Erythroblast (primary cell): ENCODE measurements at regions not wholly inside any gene's neighbourhood (a gene's known extent, or its start where the extent isn't known, plus 50 kb on each side); places are given as distances from the start of the nearest gene placed in this dataset.

Source experiments
- DNase-seq, 2 experiments: peaks; one replicate each; lab custom pipeline; 2025; lab: John Stamatoyannopoulos, UW
- GATA1 ChIP-seq: IDR thresholded peaks from 2 replicates; pipeline ENCODE4 v1.6.1; 2011; ENCODE audit warnings: low read depth, mild to moderate bottlenecking, control low read depth, low read length, moderate library complexity
- POLR2A ChIP-seq: IDR thresholded peaks from 2 replicates; pipeline ENCODE4 v1.6.1; 2011; ENCODE audit warnings: mild to moderate bottlenecking, low read length

DNA sequence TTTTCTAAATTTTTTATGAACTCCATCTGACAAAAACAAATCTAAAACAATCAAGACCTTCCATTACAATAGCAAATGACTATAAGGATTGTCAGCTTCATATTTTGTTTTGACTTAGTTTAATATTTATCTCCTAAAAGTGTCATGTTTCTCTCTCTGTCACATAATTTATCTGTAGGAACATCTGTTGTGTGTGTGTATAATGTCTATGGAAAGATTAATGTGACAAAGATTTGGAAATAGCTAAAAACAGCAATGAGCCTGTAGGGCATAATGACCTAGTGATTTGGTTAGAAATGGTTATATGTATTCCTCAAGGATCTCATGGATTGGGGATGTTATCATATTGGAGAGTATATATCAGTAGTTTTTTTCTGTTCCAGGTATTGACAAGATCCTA lies 69.6 kb upstream of the MDFIC start:
- TF ChIP-seq GATA1 (no peak), POLR2A (no peak)
- DNase-seq, result no peak

DNA sequence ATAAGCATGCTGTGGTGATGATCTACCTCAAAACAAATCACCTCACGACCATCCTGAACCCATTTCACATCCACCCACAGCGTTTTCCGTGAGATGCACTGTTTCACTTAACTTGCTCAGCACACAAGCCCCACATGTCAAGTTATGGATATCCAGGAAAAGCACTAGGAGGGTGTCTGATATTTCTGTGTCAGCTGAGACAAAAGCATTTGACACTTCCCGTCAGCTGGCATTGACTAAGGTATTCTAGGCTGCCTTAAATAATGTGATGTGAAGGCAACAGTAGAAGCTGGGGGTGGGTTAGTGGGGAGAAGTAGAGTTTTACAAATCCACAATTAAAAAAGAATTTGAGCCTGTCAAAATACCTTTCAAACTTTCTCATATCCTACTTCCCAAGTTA lies 68.7 kb upstream of the MDFIC start:
- DNase-seq, result no peak
- TF ChIP-seq POLR2A, result no peak

DNA sequence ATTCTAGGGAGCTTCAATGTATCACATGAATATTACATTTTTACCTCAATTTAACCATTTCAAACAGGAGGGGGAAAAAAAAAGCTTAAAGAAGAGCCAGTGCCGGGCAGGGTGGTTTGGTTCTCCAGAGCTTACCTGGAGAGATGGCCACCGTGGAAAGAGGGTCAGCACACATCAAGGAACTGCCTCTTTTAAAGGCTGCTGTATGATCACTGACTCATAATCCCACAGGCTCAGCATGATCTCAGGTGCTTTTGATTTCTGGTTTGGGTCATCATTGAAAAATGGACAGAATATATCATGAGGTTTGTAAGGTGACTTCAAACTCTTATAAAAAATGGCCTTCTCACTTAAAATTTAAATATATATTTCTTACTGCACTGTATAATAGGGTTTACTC lies 67.5 kb upstream of the MDFIC start:
- DNase-seq, result no peak
- TF ChIP-seq GATA1, result no peak
- TF ChIP-seq POLR2A, result no peak

DNA sequence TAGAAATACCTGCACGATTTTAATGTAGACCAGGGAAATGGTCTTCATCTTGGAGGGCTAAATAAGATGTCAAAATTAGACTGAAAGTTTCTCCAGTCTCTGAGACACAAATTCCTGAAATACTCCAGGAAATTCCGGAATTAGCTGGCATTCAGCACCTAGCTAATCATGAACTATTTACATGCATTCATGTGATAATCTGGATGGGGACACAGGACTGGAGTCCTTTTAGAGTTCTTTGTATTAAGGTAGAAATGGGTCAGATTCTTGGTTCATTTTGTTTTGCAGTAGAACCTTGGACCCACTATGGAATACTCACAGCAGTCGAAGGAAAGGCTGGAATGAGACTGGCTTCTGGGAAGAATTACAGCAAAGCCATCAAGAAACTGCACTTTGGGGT lies 65.3 kb upstream of the MDFIC start:
- TF ChIP-seq GATA1, result no peak
- TF ChIP-seq POLR2A, result no peak
- no peak for DNase-seq

- TF ChIP-seq POLR2A (no peak), GATA1 (no peak)
- no peak for DNase-seq
These were observed 64.3 kb upstream of the MDFIC start for GRCh38 chr7:114857605-114858004.

DNA sequence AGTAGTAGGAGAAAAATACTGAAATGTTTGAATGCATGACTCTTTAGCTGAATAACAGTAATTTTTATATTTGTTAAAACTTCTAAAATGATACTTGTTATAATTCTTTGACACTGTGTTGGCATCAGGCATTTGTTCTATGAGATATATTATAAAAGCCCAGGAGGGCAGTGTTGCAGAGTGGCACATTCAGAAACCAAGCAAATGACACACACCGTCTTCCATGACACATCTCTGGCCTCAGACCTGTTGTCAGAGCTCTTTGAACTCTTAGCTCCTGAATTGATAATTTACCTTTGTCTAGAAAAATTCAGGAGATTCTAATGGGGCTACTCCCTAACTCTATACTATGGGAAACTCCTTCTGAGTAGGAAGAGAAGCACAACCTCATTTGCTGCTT lies 62.4 kb upstream of the MDFIC start:
- no peak for DNase-seq
- TF ChIP-seq POLR2A (no peak), GATA1 (no peak)

GRCh38 chr7:114860206-114860605 lies 61.7 kb upstream of the MDFIC start:
- DNase-seq, result no peak
- TF ChIP-seq GATA1 (no peak), POLR2A (no peak)

DNA sequence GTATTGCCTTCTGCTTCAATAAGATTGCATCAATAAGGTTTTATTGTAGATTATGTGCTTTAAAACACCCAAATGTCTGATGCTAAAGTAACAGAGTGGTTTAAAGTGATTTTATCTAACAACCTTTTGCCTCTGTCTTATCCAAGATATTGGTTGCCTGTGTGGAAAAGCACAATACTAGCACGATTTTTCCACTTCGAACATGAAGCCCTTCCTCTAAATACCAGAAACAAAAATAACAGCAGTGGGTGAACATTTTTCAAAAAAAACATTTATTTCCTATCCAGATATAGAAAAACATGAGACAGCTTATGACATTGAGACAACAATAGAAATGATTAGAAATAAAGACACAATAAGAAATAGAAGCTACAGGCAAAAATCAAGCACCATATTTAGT lies 59.5 kb upstream of the MDFIC start:
- TF ChIP-seq POLR2A (no peak), GATA1 (no peak)
- DNase-seq, result no peak

- DNase-seq, result no peak
- TF ChIP-seq GATA1, result no peak
These were observed 57.6 kb upstream of the MDFIC start for GRCh38 chr7:114864278-114864677.

GRCh38 chr7:114865564-114865963 lies 56.3 kb upstream of the MDFIC start:
- peak in 1 of 2 experiments; percentile 17 for DNase-seq

More at GRCh38 chr7:114865564-114865963, 56.3 kb upstream of the MDFIC start:
- TF ChIP-seq GATA1 (no peak), POLR2A (no peak)
